GM19238 (cell line): ENCODE measurements at regions not wholly inside any gene's neighbourhood (a gene's known extent, or its start where the extent isn't known, plus 50 kb on each side); places are given as distances from the start of the nearest gene placed in this dataset.
"Not testable (repeated sequence)": the region's sequence is repeated elsewhere in the genome, so short reads cannot be mapped to it uniquely, and the experiment has no call there.

Source experiments
- DNase-seq: peaks from one replicate; pipeline ENCODE4 v3.0.0; 2011; ENCODE audit warnings: low spot score; ENCODE audit not compliant: insufficient read length

GRCh38 chr5:168143521-168143920 lies 147.9 kb upstream of the WWC1 start:
- DNase-seq: not testable (repeated sequence)

DNA sequence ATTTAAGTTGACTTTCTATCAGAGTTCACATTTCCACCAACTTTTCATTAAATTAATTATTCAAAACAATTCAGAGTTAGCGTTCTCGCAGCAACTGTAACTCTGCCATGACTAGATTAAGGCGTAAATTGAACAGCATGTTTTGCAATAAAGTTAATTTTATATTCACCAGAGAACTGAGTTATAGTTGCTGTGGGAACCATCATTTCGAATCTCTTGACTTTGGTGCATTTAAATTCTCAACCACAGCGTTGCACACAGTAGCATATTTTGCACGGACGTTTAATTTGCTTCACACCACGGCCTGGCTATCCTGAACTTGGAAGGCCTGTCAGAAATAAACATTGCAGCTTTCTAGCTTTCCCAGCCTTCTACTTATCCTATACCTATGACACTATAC lies 144.3 kb upstream of the WWC1 start:
- no peak for DNase-seq

- DNase-seq: no peak
Observed at GRCh38 chr5:168147568-168148360, 143.7 kb upstream of the WWC1 start.

GRCh38 chr5:168151041-168151440 lies 140.4 kb upstream of the WWC1 start:
- no peak for DNase-seq

GRCh38 chr5:168152660-168153059 lies 138.8 kb upstream of the WWC1 start:
- DNase-seq: no peak

DNA sequence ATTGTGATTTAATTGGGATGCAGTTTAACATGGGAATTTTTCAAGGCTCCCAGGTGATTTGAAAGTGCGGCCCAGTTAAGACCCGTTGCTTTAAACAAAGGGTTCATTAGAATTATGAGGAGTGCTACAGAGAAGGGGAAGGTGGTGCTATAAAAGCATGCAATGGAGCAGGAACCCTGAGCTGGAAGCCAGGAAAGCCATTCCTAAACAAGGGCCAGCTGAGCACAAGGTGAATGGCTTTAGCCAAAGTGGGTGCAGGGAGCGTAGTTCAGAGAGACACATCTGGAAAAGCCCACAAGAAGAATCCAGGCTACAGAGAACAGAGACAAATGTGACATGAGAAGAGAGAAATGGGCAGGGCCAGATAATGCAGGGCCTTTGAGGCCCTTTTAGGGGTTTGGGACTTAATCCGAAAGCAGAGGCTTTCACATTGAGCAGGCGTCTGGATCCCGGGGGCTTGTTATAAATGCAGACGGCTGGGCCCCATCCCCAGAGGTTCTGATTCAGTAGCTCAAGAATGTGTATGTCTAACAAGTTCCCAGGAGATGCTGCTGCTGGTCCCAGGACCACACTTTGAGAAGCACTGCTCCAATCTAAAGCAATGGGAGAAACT lies 138.1 kb upstream of the WWC1 start:
- no peak for DNase-seq

DNA sequence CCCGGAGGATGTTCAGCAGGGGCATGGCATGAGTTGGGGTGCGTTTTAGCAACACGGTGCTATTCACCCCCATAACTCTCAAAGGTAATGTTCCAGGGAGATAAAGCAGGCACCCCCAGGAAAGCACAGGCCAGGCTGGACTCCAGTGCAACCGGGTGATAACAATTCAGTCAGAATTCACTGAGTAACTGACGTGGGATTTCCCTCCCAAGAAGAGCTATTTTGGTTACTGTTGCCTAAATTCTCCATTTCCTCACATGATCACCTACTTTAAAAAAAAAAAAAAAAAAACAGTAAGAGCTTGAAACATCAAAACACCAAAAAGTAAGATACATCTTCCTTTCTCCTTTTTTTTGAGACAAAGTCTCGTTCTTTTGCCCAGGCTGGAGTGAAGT lies 137.6 kb upstream of the WWC1 start:
- DNase-seq: no peak

DNA sequence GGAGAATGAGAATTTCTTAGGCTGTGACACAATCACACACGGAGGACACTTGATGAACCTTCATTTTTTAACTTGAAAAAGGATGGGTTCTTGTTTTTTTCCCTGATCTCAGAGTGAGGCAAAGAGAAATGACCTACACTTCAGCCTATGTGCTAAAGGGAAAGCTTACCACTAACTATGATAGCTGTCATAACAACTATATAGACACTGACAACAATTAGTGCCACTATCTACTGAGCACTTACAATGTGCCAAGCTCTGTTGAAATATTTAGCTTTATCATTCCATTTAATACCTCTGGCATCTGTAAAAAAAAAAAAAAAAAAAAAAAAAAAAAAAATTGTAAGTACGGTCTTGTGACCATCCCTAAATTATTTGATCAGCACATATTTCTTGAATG lies 135.9 kb upstream of the WWC1 start:
- DNase-seq: no peak

GRCh38 chr5:168156170-168156569 lies 135.3 kb upstream of the WWC1 start:
- DNase-seq: no peak

DNA sequence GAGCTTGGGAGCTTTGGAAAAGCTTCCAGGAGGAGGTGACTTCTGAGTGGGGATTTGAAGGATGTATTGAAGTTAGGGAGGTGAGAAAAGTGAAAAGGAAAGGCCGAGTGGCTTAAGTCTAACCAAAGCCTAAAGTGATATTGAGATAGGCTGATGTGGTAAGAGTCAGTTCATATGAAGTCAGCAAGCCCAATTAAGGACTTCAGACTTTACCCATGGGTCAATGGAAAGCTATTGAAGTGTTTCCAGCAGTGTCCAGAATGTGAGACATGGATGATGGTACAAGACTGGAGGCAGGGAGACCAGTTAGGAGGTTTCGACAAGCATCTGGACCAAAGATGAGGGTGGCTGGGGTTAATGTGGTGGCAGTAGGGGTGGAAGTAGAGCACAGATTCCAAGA lies 134.3 kb upstream of the WWC1 start:
- DNase-seq: no peak

- no peak for DNase-seq
Observed at GRCh38 chr5:168159425-168159824, 132.0 kb upstream of the WWC1 start.

- no peak for DNase-seq
Observed at GRCh38 chr5:168162464-168162863, 129.0 kb upstream of the WWC1 start.

GRCh38 chr5:168163966-168164365 lies 127.5 kb upstream of the WWC1 start:
- DNase-seq: no peak

DNA sequence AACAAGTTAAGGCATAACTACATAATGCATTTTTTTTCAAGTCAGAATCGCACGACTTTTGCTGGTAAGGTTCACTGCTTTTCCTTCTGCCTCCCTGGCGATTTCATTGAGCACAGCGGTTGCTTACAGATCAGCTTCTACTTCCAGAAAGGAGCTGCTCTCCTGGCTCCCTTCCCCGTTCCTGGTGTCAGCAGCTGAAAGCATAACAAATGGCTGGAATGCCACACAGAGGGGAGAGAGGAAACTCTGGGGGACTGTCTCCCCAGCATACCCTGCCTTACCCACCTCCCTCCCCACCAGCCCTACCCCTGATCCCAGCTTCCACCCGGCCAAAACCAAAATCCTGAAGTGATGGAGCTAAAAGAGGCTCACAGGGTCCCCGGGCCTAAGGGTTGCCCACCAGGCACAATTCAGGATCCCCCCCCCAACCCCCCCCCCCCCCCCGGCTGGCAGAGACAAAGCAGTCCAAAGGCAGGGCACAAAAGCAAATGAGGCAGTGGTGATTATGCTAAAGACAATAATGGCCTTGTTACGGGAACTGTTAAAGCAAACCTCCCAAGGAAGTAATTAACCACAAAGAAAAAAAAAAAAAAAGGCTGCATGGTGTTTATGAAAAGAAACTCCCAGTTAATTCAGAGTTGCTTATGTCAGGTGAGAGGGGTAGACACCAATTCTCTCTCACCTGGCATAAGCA lies 126.1 kb upstream of the WWC1 start:
- no peak for DNase-seq

- no peak for DNase-seq
Observed at GRCh38 chr5:168165977-168166376, 125.5 kb upstream of the WWC1 start.

- DNase-seq: no peak
Observed at GRCh38 chr5:168167338-168167737, 124.1 kb upstream of the WWC1 start.

GRCh38 chr5:168168978-168169698 lies 122.3 kb upstream of the WWC1 start:
- DNase-seq: no peak

DNA sequence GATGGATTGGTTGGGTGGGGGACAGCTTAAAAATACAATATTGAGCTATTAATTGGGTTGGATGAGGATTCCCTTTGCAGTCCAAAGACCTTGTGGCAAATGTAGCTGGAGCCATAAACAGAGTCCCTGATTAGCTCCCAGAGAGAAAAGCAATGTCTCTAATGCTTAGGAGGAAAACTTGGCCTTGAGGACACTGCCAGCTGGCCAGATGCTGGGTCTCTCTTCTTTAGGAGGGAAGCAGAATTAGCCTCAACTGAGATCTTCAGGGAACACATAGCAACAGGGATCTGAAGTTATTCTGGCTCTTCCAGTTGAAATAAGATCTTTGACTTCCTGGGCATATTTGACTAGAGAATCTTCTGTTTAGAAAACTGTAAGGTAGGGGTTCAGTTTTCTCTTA lies 121.7 kb upstream of the WWC1 start:
- no peak for DNase-seq

GRCh38 chr5:168171901-168172759 lies 119.3 kb upstream of the WWC1 start:
- no peak for DNase-seq

DNA sequence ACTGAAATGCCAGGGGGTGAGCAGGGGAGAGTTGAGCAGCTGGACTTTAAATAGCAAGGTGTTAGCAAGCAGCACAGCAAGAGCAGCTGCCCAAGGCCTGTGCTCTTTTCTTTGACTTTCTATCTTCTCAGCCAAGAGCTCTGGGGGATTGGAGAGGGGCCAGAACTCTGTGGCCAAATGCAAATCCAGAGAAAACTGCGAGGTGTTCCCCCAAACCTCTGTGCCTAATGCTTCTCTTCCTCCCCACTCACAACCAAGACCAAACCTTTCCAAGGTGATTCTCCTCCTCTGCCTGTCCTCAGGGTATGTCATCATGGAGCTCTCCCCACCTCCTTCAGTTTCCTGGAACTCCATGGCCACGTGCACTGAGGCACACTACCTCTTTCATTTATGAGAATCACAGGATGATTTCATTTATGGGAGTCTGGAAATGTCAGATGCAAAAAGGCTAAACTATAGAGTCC lies 118.7 kb upstream of the WWC1 start:
- no peak for DNase-seq

GRCh38 chr5:168174376-168174775 lies 117.1 kb upstream of the WWC1 start:
- DNase-seq: no peak
